ENCODE measurements at regions not wholly inside any gene's neighbourhood (a gene's known extent, or its start where the extent isn't known, plus 50 kb on each side); places are given as distances from the start of the nearest gene placed in this dataset.

GRCh38 chr11:96472085-96472484, 82.3 kb downstream of the JRKL start:
- TF ChIP-seq CTCF (IDR thresholded peaks at IDR 0.05) (no peak), POLR2A (IDR thresholded peaks at IDR 0.05) (no peak)

Measured in esophagus squamous epithelium (tissue), 4 donors.